VCaP (cell line): ENCODE measurements at regions not wholly inside any gene's neighbourhood (a gene's known extent, or its start where the extent isn't known, plus 50 kb on each side); places are given as distances from the start of the nearest gene placed in this dataset.
A peak's percentile ranks its signal among the peaks of the same experiment; 100 is the strongest.

Experiments
- H3K27ac ChIP-seq: fragments of 450-650 bp; 2 replicates; pipeline ENCODE4 v1.5.1; 2017
- TF ChIP-seq, protein P1 (sequence below): fragments of 450-650 bp; conservative IDR thresholded peaks from 2 replicates; pipeline ENCODE4 v1.5.1; 2017; ENCODE audit warnings: mild to moderate bottlenecking, moderate library complexity

DNA sequence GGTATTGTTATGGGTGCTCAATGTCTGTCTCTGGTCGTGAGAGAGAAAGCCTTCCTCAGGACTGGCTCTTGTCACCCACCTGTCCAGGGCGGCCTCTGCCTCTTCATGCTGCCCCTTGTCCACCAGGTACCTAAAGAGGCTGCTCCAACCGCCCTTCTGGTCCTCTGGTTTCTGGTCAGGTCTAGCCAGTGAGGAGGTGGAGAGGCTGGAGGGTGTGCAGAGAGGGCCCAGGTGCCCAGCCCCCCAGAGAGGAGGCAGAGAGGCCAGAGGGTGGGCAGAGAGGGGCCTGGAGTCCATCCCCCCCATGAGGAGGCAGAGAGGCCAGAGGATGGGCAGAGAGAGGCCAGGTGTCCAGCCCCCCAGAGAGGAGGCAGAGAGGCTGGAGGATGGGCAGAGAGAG is 329.8 kb upstream of the IRX4 start:
- peak overlapping the region; percentile 29; the same call in 1 of the 2 replicates for H3K27ac ChIP-seq
- TF ChIP-seq, protein P1, sequence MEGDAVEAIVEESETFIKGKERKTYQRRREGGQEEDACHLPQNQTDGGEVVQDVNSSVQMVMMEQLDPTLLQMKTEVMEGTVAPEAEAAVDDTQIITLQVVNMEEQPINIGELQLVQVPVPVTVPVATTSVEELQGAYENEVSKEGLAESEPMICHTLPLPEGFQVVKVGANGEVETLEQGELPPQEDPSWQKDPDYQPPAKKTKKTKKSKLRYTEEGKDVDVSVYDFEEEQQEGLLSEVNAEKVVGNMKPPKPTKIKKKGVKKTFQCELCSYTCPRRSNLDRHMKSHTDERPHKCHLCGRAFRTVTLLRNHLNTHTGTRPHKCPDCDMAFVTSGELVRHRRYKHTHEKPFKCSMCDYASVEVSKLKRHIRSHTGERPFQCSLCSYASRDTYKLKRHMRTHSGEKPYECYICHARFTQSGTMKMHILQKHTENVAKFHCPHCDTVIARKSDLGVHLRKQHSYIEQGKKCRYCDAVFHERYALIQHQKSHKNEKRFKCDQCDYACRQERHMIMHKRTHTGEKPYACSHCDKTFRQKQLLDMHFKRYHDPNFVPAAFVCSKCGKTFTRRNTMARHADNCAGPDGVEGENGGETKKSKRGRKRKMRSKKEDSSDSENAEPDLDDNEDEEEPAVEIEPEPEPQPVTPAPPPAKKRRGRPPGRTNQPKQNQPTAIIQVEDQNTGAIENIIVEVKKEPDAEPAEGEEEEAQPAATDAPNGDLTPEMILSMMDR, result no peak

DNA sequence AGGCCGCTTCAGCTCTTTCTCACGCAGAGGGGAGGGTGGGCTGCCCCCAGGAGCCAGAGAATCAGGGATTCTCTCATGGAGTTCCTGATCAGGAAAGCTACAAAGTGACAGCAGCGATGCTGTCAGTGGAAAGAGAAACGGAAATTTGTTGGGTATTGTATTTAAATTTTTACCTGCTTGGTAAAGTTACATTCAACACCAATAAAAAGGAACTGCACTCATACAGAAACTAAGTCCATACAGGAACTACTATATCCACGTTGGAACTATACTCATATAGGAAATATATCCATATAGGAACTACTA is 325.5 kb upstream of the IRX4 start:
- TF ChIP-seq, protein P1, result peak; percentile 63
- H3K27ac ChIP-seq, result no peak overlapping the region

DNA sequence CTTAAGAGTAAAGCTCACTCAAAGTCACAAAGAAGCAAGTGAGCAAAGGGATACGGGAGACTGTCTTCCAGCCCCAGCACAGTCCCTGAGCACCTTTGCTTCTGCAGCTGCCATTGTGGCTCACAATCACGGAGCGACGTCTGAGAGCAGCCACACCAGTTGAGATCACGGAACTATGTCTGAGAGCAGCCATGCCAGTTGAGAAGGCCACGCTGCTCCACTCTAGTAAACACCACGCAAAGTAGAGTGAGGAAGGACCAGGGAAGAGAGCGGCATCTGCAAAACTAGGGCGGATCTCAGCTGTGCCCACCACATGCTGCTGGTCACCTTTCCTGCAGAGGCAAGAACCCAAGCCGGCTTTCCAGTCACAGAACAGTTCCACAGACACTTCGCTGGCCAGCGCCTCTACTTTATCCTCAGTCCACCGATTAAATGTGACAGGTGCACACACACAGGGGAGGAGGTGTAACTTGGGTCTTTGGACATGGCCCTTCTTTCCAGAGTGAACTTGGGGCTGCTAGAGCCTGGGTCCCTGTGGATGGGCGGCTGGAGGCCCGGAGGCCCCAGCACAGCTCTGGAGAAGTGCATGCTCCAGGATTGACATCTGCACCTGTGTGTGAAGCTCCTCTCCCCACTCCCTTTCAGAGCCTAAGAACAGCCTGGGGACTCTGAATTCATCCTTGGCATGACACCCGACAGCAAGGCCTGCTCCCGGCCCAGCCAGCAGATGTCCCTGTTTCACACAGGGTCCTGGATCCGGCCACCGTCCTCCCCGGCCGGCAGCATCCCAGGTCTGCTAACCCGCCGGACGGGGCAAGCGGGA is 324.9 kb upstream of the IRX4 start:
- TF ChIP-seq, protein P1, result peak; percentile 83
- no peak overlapping the region for H3K27ac ChIP-seq

DNA sequence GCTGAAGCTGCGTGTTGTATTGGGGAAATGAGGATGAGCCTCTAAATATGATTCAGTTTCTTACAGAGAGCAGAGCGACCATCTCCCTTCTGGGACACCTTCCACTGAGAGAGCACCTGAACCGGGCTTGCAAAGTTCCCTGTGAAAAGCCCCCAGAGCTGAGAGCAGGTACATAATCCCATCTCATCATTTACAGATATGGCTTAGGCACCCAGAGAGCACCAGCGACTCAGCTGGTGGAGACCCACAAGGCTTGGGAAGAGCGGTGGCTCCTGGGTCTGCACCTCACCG is 324.3 kb upstream of the IRX4 start:
- TF ChIP-seq, protein P1, result no peak
- no peak overlapping the region for H3K27ac ChIP-seq

DNA sequence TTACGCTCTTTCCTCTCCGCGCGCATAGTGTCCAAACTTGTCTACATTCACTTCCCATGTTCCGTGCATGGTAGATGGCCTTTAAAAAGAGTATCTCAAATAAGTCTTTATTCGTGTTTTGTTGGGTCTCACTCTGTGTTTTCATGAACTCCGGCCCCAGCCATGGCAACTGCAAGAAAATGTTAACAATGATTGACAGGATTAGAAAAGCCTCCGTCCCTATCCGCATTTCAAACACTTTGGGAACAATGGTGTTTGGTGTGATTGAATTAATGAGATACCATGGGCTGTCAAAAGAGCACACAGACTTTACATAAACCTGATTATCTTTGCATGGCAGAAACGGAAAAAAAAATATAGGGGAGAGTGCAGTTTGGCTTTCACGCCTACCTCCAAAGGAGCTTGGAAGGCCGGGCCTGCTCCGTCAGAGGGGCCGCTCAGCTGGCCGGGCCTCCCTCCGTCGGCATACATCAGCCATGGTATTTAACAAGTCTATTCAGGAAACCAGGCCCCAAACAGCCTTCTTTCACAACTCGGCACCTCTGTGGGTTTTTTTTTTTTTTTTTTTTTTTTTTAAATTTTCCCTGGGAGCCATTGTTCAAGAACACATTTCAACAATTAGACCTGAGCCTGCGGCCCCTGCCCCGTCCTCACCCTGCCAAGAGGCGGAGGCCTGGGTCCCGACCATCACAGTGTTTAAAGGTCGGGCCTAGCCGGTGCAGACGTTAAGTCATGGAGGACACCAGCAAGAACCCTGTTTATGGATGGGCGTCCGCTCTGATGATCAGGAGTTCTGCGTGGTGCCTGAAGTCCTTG is 323.8 kb upstream of the IRX4 start:
- no peak overlapping the region for H3K27ac ChIP-seq
- TF ChIP-seq, protein P1, result no peak

DNA sequence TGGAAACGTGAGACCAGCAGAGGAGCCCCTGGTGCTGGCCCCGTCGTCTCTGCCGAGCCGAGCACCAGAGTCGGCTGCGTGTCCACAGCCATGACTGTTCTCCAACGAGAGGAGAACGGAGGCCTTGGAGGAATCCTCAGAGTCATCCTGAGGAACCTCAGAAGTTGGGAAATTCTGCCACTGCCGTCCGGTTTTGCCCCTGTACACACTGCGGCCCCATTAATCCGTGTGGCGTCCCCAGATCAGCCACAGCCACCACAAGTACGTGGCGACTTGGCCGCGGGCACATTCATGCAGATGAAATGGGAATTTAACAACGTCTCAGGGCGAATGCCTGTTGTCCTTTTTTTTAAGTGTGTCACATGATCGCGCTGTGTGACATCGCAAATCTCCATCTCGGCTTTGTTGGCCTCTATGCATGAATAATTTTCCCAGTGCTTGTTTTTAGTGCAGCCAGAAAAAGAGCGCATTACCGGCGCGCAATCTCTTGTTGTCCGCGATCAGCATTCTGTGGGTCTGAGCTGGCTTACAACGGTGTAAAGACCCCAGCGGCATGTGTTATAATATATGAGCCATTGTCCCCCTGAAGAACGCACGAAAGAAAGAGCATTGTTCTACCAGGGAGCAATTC is 323.0 kb upstream of the IRX4 start:
- H3K27ac ChIP-seq, result no peak overlapping the region
- TF ChIP-seq, protein P1, result no peak

DNA sequence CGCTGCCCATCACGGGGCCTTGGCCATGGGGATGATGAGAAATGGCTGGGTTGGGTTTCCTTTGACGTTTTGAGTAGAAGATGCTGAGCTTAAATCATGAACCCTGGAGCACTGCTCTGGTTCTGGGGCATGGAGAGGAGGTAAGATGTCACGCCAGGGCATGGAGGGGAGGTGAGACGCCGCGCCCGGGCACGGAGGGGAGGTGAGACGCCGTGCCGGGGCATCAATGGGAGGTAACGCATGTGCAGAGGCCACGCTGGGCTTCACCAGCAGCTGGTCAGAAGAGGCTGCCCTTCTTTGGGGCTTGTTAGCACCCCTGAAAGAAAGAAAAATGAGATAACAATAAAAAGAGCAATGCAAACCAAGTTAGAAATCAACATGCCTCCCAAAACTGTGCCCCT is 322.5 kb upstream of the IRX4 start:
- TF ChIP-seq, protein P1, result no peak
- no peak overlapping the region for H3K27ac ChIP-seq
